ENCODE measurements at regions not wholly inside any gene's neighbourhood (a gene's known extent, or its start where the extent isn't known, plus 50 kb on each side); places are given as distances from the start of the nearest gene placed in this dataset.
"Not testable (repeated sequence)": the region's sequence is repeated elsewhere in the genome, so short reads cannot be mapped to it uniquely, and the experiment has no call there.

DNA sequence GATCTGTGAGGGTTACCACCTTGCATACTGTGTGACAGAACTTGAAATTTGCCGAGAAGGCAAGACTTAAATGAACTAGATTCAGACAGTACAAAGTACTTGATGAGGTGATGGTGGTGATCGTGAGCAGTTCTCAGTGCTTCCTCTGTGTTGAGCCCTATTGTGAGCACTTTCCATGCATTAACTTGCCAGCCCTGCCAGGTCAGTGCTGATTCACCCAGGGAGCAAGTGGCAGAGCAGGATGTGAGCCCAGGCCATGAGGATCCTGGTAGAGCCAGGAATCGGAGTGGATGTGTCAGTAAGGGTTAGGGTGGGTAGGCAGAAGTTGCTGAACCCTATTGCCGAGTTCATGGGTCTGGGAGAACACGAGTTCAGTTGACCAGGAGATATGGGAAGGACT, 4545.7 kb upstream of the TPTE start:
- DNase-seq, result not testable (repeated sequence)

DNA sequence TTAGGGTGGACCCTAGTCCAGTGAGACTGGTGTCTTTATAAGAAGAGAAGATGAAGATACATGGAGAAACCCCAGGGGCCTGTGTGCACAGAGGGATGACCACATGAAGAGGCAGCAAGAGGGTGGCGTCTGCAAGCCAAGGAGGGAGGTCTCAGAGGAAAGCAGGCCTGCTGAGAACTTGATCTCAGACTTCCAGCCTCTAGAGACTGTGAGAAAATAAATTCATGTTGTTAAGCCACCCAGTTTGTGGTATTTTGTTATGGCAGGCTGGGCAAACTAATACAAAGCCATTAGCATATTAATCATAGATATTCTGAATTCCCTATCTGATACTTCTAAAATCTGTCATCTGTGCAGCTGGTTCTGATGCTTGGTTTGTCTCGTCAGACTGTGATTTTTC, 4523.8 kb upstream of the TPTE start:
- DNase-seq, result not testable (repeated sequence)

DNA sequence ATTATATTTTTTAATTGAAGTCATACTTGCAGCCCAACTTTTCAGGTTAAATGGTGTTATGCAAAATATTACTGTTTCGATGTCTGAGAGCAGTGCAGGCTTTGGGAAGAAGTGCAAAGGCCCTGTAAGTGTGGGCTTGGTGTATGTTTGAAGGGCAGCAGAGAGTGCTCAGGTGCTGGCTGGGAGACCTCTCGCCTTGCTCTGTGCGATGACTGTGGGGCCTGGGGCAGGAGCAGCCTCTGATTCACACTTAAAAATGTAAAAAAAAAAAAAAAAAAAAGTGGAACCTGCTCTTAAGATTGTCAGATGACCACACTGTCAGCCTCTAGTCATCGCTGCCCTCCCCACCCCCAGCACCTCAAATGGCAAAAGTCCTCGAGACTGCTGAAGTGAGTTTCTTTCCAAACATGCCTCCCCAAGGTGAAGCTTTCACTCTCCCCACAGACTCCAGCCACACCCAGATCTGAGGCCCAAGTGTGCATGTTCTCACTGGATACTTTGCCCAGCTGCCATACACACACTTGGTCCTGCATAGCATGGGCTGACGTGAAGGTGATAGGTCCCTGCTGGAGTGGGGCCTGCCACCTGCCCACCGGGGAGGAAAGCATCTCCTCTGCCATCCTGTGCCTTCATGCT, 4505.8 kb upstream of the TPTE start:
- DNase-seq, result not testable (repeated sequence)

DNA sequence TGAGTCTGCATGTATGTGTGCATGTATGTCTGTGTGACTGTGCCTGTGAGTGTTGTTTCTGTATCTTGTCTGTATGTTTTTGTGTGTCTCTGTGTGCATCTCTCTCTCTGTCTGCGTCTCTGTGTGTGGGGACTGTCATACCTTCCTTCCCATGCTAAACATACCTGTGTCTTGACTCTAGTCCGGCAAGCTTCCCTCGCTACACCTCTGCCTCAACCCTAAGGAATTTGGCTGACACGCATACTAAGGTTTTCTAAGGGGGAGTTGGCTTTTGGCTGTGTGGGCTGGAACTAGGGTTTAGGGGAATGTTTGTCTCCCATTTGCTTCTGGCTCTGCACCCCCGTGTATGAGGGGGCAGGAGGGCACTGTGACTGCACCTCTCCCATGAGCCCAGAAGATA, 4500.9 kb upstream of the TPTE start:
- DNase-seq, result not testable (repeated sequence)

DNA sequence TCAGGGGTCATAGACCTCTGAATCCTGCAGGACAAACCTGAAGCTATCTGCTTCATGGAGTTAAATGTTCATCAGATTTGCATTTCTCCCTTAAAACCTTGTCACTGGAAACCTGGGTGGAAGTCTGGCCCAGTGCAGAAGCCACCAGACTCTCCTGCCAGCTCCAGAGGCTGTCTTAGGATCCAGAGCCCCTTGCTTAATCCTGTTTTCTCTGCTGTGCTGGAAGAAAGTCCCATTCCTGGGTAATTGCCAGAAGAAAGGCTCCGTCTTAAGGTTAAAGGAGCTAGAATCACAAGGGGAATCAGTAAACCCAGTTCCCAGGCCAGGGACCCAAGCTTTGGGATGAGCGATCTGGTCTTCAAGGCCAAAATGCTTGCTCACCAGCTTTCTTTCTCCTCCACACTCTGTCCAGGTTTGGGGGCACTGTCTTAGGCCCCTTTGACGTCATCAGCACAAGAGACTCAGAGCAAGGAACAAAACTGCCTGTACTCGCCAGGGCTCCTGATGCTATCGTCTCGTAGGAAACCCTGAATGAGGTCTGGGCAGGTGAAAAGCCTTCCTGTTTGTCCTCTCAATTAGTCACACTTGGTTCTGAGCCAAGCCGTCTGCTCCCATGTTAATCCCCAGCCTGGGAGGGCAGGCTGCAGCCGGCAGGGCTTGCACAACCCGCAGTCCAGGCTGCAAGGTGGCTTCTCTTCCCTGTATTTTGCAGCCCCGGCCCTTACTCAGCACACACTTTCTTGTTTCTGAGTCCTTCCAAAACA, 4500.2 kb upstream of the TPTE start:
- DNase-seq, result not testable (repeated sequence)

DNA sequence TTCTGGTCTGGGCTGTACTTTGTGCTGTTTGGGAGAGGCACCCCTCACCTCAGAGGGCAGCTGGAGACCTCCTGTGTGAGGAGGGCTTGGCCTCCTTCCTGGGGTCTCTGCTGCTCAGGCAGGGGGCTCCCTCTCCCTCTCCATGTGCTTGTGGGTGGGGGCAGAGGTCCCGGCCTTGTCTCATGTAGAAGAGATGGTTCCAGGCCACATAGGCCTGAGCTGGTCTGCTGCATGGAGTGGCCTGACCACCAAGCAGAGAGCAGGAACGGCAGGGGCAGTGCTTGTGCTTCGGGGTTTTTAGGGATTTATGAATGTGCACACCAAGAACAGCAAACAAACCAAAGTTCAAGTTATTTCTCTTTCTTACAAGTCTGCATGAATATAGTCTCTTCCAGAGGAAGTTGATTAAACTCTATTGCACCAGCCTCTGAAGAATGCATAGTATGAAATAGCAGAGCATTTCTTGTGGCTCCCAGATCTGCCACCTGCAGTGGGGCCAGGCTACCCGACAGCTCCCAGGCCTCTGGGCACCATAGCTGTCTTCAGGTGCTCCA, 4499.6 kb upstream of the TPTE start:
- not testable (repeated sequence) for DNase-seq

DNA sequence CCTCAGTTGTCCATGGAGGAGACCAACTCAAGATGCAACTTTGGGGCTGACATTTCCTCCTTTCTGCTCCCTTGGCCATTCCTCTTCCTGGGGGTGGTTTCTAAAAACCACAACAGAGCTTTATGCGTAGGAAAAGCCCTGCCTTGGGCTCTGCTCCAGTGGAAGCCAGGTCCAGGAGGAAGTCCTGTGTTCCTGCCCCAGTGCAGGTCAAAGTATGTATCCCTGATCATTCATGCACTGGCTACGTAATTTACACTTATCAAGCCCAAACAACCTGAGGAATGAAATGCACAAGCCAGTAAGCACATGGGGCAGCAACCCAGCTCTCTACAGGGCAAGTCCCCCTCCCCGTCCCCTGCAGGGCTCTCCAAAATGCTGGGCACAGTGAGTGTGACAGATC, 4498.1 kb upstream of the TPTE start:
- not testable (repeated sequence) for DNase-seq

DNA sequence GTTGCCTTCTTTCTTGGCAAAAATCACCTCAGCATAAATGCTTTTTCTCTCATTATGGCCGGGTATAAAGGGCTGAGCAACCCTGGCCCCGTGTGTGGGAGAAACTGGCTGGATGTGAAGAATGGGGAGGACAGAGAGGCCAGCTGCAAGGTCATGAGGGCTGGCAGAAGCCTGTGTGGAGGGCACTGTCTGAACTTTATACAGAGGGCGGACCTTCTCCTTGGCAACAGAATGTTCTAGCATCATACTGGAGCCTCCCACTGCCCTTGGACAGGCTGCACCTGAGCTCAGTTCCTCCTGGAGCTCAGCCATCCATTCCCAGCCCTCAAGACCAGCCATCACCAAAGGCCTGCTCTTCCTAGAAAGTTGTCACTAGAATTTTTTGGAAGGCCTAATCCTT, 4496.2 kb upstream of the TPTE start:
- not testable (repeated sequence) for DNase-seq

DNA sequence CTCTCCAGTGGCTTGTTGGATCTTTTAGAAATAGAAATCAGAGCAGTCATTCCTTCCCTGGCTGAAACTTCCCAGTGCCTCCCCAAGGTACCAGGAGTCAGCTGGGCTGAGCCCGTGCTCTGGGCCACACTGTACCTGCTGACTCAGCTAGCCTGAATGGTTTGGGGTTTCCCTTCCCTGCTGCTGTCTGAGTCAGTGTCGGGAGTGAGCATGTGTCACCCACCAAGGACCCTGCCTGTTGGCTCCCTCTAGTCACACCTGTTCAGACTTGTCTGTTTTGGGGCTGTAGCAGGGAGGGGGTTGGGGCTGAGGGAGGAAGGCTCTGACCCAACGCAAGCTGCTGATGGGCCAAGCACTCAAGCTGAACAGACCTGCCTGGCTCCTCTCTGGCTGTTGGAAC, 4493.9 kb upstream of the TPTE start:
- DNase-seq, result not testable (repeated sequence)

DNA sequence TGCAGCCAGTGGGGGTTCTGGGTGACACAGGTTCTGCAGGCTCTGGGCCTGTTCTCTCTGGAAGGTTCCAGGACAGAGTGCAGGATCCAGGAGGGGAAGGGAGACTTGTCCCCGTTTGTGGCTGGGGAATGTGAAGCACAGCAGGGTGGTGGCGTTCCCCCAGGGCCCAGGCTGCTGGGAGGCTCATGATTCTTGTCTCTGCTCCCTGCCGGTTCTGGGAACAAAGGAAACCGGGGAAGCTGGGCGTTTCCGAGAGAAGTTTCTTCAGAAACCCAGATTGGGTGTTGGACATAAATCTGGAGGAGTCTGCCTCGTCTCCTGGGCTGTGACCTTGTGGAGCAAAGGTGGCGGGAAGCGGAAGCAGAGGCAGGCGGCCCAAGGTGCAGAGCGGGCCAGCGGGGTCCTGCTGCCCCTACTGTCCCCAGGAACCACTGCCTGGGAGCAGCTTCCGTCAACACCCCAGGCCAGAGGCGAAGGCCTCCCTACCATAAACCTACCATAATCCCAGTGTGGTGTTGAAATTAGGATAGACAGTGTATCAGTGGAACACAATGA, 4487.2 kb upstream of the TPTE start:
- not testable (repeated sequence) for DNase-seq

DNA sequence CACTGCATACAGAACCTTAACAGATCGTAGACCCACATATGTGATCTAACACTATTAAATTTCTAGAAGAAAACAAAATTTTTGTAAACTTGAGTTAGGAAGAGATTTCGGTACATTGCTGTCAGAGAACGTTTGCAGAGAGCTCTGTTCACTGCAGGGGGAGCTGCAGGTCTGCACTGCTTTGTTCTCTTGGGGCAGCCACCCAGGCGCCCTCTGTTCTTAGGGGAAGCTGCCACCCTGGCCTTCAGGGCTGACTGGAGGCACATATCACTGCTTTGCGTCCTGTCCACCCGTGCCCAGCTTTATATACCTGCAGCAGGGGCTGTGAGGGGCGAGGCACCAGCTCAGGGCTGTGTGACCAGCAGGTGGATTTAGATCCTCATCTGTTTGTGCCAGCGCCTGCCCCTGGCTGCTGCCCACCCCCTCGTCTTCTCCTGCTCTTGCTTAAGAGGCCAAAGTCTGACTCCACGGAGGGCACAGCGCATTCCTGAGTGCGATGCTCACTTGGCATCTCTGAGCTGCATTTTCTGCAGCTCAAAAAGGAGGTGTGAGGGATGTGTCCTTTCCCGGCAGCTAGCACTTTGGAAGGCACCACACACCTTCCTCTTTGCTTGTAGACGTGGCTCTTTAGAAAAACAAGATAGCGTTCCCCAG, 4486.4 kb upstream of the TPTE start:
- DNase-seq, result not testable (repeated sequence)

DNA sequence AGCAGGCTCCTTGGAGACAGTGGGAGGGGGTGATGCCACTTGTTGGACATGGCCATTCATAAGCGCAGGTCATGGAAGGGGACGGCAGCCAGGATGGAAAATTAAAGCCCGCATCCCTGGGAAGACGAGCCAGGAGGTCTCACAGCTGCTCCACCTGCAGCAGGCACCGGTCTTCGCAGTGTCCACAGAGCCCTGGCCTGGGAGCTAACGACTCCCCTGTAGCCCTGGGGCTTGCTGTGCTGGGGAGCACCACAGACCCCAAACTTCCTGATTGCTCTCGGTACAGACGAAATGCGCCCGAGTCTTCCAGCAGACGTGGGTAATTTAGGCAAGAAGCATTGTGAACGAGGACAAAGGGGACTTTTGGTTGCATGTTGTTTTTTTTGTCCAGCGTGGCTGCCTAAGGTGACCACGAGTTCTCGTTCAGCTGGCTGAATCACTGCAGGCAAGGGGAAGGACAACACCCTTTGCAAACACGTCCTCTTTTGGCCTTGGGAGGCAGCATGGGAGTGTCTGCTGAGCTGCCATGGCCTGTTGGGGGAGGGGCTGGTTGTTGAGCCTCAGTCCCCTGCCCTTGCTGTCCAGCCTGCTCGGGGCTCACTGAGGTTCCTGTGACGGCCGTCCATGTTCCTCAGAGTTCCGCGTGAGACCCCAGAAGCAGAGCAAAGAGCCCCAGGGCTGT, 4485.8 kb upstream of the TPTE start:
- DNase-seq, result not testable (repeated sequence)

DNA sequence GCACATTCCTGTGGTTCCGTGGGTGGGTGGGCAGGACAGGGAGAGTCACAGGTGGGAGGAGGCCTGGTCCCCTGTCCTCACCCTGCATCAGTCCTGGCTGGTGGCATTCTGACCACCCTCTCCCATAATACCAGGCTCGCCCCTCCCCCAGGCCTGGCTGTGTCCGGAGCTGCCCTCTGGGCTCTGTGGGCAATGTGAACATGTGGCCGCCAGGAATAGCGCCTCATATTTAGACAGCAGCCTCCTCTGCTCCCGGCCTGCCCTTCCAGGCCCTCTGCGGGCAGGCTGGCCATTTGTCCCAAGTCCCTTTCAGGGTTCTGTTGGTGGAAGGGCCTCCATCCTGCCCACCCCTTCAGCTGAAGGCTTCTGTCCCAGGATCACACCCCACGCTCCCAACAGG, 4482.2 kb upstream of the TPTE start:
- not testable (repeated sequence) for DNase-seq

DNA sequence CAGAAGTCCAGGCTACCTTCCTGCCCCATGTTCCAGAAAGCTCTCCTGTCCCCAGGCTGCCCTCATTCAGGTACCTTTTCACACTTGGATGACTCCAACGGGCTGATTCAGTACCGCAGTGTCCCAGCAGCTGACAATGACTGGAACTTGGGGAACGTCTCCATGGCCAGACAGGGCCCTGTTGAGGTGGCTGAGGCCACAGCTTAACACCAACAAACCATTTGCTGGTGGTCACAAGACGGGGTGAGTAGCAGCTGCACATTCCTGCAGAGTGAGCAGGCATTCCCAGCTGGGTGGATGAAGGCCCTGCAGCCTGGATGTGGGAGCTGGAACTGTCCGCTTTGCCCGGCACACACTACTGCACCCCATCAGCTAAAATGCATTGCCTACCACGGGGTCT, 4481.3 kb upstream of the TPTE start:
- not testable (repeated sequence) for DNase-seq

DNA sequence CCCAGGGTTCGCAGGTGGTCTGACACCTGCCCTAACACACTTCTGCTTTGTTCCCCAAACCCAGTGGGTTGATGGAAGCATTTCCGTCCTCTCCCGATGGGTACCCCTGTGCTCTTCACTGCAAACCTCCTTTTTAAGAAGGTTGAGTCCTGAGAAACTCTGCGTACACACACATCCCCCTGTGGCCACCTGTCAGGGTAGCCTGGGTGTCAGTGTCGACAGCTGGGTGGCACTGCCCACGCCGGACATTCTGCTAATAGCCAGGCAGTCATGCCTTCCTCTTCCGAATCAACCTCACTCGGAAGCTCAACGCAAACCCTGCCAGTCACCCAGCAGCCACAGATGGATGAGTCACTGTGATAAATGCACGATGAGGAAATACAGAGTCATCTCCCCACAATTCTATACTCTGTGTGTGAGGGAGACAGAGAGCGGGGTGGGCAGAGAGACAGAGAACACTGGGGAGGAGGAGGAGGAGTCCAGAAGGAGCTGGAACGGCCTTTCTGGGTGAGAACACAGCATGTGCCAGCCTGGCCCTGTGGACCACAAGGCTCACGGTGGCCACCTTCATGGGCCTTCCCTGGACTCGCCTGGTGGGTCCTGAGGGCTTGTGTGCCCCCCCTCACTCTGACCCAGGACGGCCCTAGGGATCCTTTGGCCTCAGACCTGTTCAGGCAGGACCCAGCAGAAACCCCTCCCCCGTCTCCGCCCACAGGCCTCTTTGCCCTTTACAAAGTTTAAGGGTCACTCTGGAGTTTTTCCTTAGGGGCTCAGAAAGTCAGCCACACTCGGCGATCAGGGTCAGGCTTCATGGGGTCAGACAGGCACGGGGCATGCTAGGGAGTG, 4477.7 kb upstream of the TPTE start:
- DNase-seq, result not testable (repeated sequence)

DNA sequence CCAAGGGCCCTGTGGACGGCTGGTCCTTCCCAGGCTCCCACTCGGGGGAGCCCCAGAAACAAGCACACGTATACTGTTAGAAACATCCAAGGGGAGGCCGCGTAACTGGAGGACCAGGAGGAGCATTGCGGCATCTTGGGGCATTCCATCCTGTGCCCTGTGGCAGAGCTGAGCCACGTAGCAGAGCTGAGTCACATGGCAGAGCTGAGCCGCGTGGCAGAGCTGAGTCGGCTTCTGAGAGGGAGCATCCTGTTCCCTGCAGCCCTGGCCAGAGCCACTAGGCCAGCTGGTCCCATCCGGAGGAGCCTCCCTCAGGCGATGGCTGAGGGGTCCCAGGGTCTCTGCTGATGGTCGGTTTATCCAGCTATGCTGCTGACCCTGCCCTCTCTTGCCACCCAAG, 4476.7 kb upstream of the TPTE start:
- not testable (repeated sequence) for DNase-seq

DNA sequence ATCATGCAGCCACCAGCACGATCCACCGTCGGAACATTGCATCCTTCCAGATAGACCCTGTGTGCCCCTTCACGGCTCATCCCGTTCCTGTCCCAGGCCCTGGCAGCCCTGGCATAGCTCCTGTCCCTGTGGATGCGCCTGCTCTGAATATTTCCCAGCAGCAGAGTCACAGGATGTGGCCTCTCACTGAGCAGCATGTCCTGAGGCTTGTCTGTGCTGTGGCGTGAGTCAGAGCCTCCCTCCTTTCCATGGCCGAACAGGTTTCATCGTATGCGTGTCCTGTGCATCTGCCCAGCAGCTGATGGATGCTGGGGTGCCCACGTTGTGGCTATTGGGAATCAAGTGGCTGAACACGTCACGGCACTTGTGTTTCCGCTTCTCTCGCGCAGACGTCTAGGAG, 4471.5 kb upstream of the TPTE start:
- not testable (repeated sequence) for DNase-seq

DNA sequence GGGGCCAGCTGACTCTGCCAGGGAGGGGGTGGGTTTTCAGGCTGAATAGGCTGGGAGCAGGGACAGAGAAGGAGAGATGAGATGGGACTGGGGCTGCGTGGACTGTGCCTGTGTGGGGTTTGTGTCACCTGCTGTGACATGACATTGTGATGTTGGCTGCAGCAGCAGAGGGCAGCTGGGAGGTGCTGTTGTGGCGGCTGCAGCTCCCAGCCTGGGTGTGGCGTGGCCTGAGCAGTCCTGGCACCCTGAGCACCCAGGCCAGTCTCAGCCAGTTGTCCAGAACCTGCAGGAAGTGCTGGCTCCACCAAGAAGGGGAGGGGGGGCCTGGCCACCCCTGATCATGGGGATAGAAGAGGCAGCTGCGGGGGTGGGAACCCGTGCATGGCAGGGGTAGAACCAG, 4469.3 kb upstream of the TPTE start:
- not testable (repeated sequence) for DNase-seq

DNA sequence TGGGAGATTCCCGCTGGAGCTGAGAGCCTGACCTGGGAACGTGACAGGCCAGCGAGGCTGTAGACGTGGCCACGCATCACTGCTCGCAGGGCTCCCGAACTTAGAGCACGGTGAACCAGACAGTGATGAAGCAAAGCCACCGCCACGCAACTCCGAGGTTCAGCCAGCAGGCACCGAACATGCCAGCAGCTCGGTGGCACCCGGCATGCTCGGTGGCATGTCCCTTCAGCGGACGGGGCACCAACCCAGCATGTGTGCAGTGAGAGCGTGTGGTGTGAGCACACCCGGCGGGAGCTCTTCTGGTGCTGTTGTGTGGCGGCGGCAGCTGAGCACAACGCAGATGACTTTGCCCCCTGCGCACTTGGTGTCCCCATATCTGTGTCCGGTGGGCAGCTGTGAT, 4468.2 kb upstream of the TPTE start:
- DNase-seq, result not testable (repeated sequence)

DNA sequence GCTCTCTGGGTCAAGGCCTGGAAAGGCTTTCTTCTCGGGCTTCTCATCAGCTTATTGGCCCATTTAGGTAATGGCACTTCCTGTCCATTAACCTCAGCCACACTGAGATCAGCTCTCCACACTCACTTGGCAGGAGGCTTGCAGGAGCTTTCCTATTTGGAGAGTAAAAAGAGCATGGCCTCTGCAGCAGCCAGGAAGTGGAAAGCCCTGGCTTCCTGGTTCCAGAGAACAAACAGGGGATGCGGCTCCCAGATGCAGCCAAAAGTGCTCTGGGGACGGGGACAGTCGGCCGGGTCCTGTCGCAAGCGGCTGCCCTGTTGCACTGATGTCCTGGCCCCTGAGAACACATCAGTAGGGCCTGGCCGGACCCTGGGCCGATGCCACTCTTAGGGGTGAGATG, 4462.4 kb upstream of the TPTE start:
- DNase-seq, result not testable (repeated sequence)

DNA sequence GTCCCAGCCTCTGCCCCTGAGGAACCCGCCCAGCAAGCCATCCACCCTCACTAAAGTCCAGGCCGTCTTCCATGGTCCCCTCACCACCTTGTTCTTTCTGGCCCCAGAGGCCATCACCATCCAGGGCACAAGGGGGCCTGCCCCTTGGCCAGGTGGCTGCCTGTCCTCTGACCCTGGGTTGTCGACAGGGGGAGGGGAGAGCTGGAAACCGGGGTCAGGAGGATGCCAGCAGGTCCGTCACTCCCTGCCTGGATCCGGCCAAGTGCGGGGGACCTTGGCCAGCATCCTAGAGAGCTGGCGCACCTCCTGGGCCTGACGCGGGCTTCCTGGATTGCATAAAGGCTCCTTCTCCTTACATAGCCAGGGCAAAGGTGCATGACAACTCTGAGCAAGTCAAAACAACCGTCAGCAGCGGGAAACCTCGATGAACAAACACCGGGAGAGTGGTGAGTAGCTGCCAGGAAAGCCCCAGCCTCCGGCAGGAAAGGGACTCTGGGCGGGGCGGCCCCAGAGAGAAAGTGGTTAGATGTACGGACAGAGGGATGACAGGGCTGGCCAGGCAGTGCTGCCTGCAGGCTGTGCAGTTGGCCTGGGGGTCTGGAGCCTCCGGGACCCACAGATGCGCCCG, 4461.2 kb upstream of the TPTE start:
- DNase-seq, result not testable (repeated sequence)
